CD8-positive, alpha-beta memory T cell (primary cell): ENCODE measurements at regions not wholly inside any gene's neighbourhood (a gene's known extent, or its start where the extent isn't known, plus 50 kb on each side); places are given as distances from the start of the nearest gene placed in this dataset.
"Not testable (repeated sequence)": the region's sequence is repeated elsewhere in the genome, so short reads cannot be mapped to it uniquely, and the experiment has no call there.

Experiments
- CTCF ChIA-PET: fragments of 350-600 bp; sonication (Branson Sonifier 250); formaldehyde crosslinking; loops from one replicate; lab custom pipeline; 2021; ENCODE audit warnings: antibody characterized with exemption; lab: Charles Lee
- POLR2A ChIA-PET: fragments of 350-600 bp; sonication (Branson Sonifier 250); formaldehyde crosslinking; loops from one replicate; lab custom pipeline; 2021; ENCODE audit warnings: antibody characterized with exemption; lab: Charles Lee
- DNase-seq, 5 donors: peaks; one replicate each; pipeline versions ENCODE4 v3.0.0 to v3.0.0-alpha.2; 2020 to 2022; ENCODE audit warnings: mixed read lengths in 1 of 5
- H3K27ac ChIP-seq: one replicate; pipeline ENCODE4 v1.7.0; 2013; ENCODE audit warnings: low read depth, mild to moderate bottlenecking, low read length, moderate library complexity
- H3K27me3 ChIP-seq: 2 replicates; pipeline ENCODE4 v1.7.0; 2013; ENCODE audit warnings: low read length, mild to moderate bottlenecking; ENCODE audit not compliant: insufficient read depth, poor library complexity, severe bottlenecking
- H3K36me3 ChIP-seq: 2 replicates; pipeline ENCODE4 v1.7.0; 2013; ENCODE audit warnings: mild to moderate bottlenecking, low read length, moderate library complexity; ENCODE audit not compliant: insufficient read depth
- H3K4me1 ChIP-seq: 2 replicates; pipeline ENCODE4 v1.7.0; 2013; ENCODE audit warnings: mild to moderate bottlenecking, low read length, moderate library complexity; ENCODE audit not compliant: insufficient read depth
- H3K4me3 ChIP-seq: 2 replicates; pipeline ENCODE4 v1.7.0; 2013; ENCODE audit warnings: mild to moderate bottlenecking, low read length
- H3K9me3 ChIP-seq: 2 replicates; pipeline ENCODE4 v1.7.0; 2013; ENCODE audit warnings: mild to moderate bottlenecking, low read length
- H3K27ac Mint-ChIP-seq, 8 donors: one replicate each; pipeline ENCODE4 v1.8.0; 2020 to 2021; ENCODE audit warnings: mixed read lengths in 8 of 8, mild to moderate bottlenecking in 6 of 8, inconsistent platforms in 3 of 8, moderate library complexity in 3 of 8
- H3K27me3 Mint-ChIP-seq, 2 donors: one replicate each; pipeline ENCODE4 v1.8.0; 2020 to 2021; ENCODE audit warnings: mixed read lengths in 2 of 2, mild to moderate bottlenecking in 1 of 2, moderate library complexity in 1 of 2
- H3K36me3 Mint-ChIP-seq, 3 donors: one replicate each; pipeline ENCODE4 v1.8.0; 2020 to 2021; ENCODE audit warnings: mixed read lengths in 3 of 3, inconsistent platforms in 1 of 3, mild to moderate bottlenecking in 1 of 3
- H3K4me1 Mint-ChIP-seq, 3 donors: one replicate each; pipeline ENCODE4 v1.8.0; 2020 to 2021; ENCODE audit warnings: mixed read lengths in 3 of 3, inconsistent platforms in 1 of 3, mild to moderate bottlenecking in 1 of 3
- H3K4me3 Mint-ChIP-seq, 7 donors: one replicate each; pipeline ENCODE4 v1.8.0; 2020 to 2021; ENCODE audit warnings: mixed read lengths in 7 of 7, mild to moderate bottlenecking in 6 of 7, moderate library complexity in 4 of 7, inconsistent platforms in 2 of 7
- H3K9me3 Mint-ChIP-seq, 5 donors: one replicate each; pipeline ENCODE4 v1.8.0; 2020 to 2022; ENCODE audit warnings: mixed read lengths in 5 of 5, mild to moderate bottlenecking in 3 of 5, moderate library complexity in 2 of 5, inconsistent platforms in 1 of 5

DNA sequence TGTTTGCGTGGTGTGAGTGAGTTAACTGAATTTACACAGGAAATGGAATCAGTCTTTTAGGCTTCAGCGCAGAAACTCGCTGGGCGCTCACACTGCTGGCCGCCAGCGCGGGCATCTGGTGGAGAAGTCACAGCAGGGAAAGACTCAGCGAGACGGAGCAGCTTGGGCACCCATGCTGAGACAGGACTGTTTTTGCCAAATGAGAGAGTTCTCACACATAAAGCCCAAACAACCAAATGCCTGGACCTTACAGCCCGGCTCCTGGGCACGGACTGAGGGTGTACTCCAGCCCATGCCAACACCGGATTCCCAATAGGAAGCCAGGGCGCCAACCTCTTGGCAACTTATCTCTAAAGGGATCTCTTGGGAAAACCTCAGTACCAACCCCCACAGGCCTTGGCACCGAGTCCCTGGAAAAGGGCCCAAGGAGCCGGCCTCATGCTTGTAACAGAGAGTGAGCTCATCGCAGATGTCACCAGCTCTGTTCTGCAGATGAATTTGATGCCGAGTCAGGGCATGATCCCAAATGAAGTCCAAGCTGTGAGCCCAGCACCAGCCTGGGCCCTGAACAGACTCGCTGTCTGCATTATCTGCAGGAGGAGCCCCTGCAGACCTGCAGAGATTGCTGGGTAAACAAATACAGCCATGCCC, 4065.2 kb upstream of the TPTE start:
- H3K4me3 Mint-ChIP-seq, H3K4me1 ChIP-seq, H3K36me3 ChIP-seq, H3K4me3 ChIP-seq, H3K36me3 Mint-ChIP-seq, POLR2A ChIA-PET, H3K27ac ChIP-seq, H3K9me3 ChIP-seq, H3K9me3 Mint-ChIP-seq, H3K27me3 ChIP-seq, H3K27me3 Mint-ChIP-seq, DNase-seq, H3K27ac Mint-ChIP-seq, CTCF ChIA-PET, H3K4me1 Mint-ChIP-seq: not testable (repeated sequence)

DNA sequence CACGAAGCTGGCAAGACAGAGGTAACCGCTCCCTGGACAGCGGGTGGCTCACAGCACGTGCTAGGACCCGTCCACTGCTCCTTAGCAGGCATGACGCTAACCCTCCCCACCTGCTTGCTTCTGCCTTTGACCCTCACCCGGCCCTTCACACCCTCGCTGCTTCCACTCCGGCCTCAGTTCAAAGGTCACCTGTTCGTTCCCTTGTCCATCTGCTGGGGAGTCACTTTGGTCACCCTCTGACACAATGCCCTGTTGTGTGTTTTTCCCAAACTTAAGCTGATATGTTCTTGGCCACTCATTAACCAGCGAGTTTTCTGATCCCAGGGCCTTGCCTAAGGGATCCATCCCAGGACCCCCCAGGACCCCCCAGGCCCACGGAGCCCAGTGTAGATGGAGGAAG, 4061.6 kb upstream of the TPTE start:
- H3K36me3 Mint-ChIP-seq, H3K27ac Mint-ChIP-seq, H3K36me3 ChIP-seq: not testable (repeated sequence)

DNA sequence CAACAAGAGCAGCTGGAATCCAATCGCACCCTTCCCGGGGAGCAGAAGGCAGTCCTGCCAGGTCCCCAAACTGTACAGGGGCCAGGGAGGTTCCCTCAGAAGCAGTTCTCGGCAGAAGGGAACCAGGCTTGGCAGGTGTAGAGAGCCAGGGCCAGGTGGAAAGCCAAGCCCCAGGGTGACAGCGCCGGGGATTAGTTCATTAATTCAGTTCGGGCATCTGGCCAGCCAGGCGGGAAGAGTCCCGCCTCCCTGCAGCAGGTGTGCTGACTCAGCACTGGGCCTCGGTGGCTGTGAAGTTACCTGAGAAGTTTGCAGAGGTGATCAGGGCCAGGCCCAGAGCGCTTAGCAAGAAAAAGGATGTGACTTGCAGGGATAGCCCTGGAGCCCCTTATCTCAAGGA, 4060.0 kb upstream of the TPTE start:
- H3K4me1 Mint-ChIP-seq, CTCF ChIA-PET, H3K9me3 Mint-ChIP-seq, H3K27me3 ChIP-seq, H3K9me3 ChIP-seq, H3K27me3 Mint-ChIP-seq, H3K27ac Mint-ChIP-seq, H3K4me3 ChIP-seq, POLR2A ChIA-PET, H3K27ac ChIP-seq, H3K36me3 ChIP-seq, H3K4me1 ChIP-seq, H3K4me3 Mint-ChIP-seq, H3K36me3 Mint-ChIP-seq, DNase-seq: not testable (repeated sequence)

More for the DNA sequence above, 4061.6 kb upstream of the TPTE start:
- H3K9me3 ChIP-seq, POLR2A ChIA-PET, H3K27ac ChIP-seq, DNase-seq, H3K9me3 Mint-ChIP-seq, H3K4me3 Mint-ChIP-seq, H3K4me3 ChIP-seq, H3K27me3 ChIP-seq, H3K4me1 ChIP-seq, H3K27me3 Mint-ChIP-seq, H3K4me1 Mint-ChIP-seq, CTCF ChIA-PET: not testable (repeated sequence)

DNA sequence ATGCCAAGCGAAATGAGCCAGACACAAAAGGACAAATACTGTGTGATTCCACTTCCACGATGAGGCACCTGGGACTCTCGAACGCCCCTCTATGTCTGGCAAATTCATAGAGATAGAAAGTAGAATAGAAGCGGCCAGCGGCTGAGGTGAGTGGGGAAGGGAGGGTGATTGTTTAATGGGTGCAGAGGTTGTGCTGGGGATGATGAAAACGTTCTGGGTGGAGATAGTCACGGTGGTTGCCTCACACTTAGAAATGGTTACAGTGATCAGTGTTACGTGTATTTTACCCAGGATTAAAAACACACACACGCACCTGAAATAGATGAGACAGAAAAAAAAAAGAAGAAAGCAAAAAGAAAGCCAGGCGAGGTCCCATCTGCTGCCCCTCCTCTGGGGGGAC, 4057.0 kb upstream of the TPTE start:
- H3K27ac Mint-ChIP-seq, H3K36me3 Mint-ChIP-seq, H3K9me3 Mint-ChIP-seq, H3K36me3 ChIP-seq, H3K27me3 Mint-ChIP-seq, H3K4me3 ChIP-seq, DNase-seq, H3K27me3 ChIP-seq, H3K4me1 ChIP-seq, H3K27ac ChIP-seq, CTCF ChIA-PET, H3K4me1 Mint-ChIP-seq, H3K9me3 ChIP-seq, H3K4me3 Mint-ChIP-seq, POLR2A ChIA-PET: not testable (repeated sequence)

DNA sequence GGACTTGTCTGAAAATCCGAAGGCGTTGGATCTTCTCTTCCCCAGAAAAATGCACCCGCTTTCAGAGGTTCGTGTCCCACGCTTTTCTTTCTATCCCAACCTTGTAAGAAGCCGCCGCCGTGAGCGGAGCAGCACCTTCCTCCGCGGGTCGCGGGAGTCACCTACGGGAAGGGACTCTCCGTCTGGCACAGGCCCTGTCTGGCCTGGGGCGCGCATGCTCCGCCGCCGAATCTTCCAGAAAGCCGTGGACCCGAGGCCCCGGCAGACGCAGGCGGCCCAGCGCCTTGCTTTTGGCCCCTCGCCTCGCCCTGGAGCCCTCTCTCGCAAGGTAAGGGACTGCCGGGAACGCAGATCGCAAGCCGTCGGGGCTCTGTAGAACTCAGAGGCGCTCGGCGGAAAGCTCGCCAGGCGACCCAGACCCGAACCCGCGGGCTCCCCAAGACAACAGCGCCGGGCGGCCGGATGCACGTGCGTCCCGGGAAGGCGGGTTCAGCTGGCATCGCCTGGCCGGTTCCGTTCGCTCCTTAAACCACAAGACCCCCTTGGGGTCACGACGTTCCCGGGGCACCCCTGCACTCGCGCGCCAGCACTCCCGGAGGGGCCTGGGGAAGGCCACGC, 4055.2 kb upstream of the TPTE start:
- H3K4me3 ChIP-seq, H3K27ac Mint-ChIP-seq, H3K27ac ChIP-seq, H3K27me3 Mint-ChIP-seq, H3K27me3 ChIP-seq, CTCF ChIA-PET, H3K36me3 Mint-ChIP-seq, H3K4me1 Mint-ChIP-seq, H3K9me3 Mint-ChIP-seq, H3K4me1 ChIP-seq, H3K36me3 ChIP-seq, DNase-seq, H3K9me3 ChIP-seq, H3K4me3 Mint-ChIP-seq, POLR2A ChIA-PET: not testable (repeated sequence)

DNA sequence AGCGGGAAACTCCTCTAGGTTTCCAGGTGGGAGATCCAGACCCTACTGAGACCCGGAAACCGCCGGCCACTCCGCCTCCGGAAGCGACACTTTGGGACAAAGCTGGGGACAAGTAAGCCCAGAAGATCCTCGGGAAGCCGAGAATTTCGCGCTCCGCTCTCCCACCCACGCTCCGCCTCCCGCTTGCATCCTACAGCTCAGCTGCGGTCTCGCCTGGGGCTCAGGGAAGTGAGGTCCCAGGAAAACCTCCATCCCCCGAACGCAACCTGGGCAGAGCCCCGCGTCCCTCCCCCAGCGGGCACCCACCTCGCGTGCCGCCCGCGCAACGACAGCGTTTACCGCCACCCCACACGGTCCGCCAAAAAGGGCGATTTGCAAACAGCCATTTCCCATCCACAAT, 4054.7 kb upstream of the TPTE start:
- H3K4me1 ChIP-seq, H3K27ac Mint-ChIP-seq, H3K9me3 Mint-ChIP-seq, H3K4me1 Mint-ChIP-seq, H3K4me3 Mint-ChIP-seq, CTCF ChIA-PET, DNase-seq, H3K36me3 Mint-ChIP-seq, H3K27me3 Mint-ChIP-seq, H3K27me3 ChIP-seq, H3K4me3 ChIP-seq, POLR2A ChIA-PET, H3K36me3 ChIP-seq, H3K27ac ChIP-seq, H3K9me3 ChIP-seq: not testable (repeated sequence)

DNA sequence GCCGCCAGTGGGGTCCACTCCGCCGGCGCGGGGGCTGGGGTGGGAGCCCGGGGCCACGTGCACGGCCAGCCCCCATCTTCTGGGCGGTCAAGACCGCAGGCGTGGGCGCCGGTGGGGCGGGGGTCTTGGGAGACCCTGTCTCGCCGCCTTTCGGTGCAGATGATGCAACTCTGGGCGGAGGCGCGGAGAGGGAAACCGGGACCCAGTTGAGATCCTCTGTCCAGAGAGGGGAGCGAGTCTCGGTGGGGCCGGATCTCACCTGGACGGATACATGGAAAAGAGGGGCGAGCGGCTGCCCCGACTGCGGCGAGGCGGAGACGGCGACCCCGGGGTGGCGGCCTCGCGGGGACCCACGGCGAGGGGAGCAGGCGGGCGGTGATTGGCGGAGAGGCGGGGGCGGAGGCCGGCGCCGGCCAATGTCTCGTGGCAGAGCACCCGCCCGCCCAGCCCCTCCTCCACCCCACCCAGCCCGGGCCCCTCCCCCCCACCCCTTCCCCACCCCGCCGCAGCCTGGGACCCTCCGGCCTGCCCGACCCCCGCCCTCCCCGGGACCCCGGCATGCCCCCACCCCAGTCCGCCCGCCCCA, 4054.1 kb upstream of the TPTE start:
- DNase-seq, H3K27me3 ChIP-seq, H3K36me3 Mint-ChIP-seq, H3K36me3 ChIP-seq, POLR2A ChIA-PET, H3K27ac ChIP-seq, H3K4me1 ChIP-seq, H3K4me3 Mint-ChIP-seq, H3K27me3 Mint-ChIP-seq, H3K9me3 ChIP-seq, CTCF ChIA-PET, H3K4me3 ChIP-seq, H3K27ac Mint-ChIP-seq, H3K9me3 Mint-ChIP-seq, H3K4me1 Mint-ChIP-seq: not testable (repeated sequence)

DNA sequence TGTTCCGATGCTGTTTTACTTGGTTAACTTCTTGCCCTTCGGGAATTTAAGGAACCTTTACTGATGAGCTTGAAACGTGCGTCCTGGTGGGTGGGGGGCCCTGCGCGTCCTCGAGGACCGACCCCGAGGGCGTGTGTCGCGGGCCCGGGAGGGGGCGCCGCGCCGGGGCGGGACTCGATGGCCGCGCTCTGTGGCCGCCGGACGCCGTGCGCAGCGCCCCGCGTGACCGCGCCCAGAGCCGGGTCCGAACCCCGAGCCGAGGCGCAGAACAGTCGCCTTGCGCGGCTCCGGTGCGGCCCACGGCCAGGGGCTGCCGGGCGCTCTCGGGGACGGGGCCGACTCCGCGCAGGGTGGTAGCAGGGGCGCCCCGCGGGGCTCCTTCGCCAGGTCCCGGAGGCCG, 4053.5 kb upstream of the TPTE start:
- H3K36me3 Mint-ChIP-seq, H3K9me3 Mint-ChIP-seq, H3K4me3 ChIP-seq, H3K27ac ChIP-seq, H3K27ac Mint-ChIP-seq, H3K4me1 ChIP-seq, H3K27me3 ChIP-seq, CTCF ChIA-PET, DNase-seq, H3K9me3 ChIP-seq, H3K4me1 Mint-ChIP-seq, H3K27me3 Mint-ChIP-seq, H3K4me3 Mint-ChIP-seq, H3K36me3 ChIP-seq, POLR2A ChIA-PET: not testable (repeated sequence)
